ENCODE measurements at regions not wholly inside any gene's neighbourhood (a gene's known extent, or its start where the extent isn't known, plus 50 kb on each side); places are given as distances from the start of the nearest gene placed in this dataset.

GRCh38 chr10:3554121-3554522 lies 230.9 kb downstream of the KLF6 start:
- Mint-ChIP-seq H3K27ac (no peak overlapping the region), H3K27me3 (ENCODE audit: low read depth) (peaks cover 18% of the 10 kb centered on the region), H3K4me3 (peak overlapping the region; percentile 58)

GRCh38 chr10:3552281-3552680 lies 232.7 kb downstream of the KLF6 start:
- Mint-ChIP-seq H3K27ac (no peak overlapping the region), H3K27me3 (ENCODE audit: low read depth) (peaks cover 30% of the 10 kb centered on the region)

More at GRCh38 chr10:3554121-3554522, 230.9 kb downstream of the KLF6 start:
- peaks cover 12% of the 10 kb centered on the region for H3K4me1 Mint-ChIP-seq (ENCODE audit: low read depth)
- H3K36me3 Mint-ChIP-seq (ENCODE audit: low read depth): no peaks in the 10 kb centered on the region
- H3K9me3 Mint-ChIP-seq: no peaks in the 10 kb centered on the region

DNA sequence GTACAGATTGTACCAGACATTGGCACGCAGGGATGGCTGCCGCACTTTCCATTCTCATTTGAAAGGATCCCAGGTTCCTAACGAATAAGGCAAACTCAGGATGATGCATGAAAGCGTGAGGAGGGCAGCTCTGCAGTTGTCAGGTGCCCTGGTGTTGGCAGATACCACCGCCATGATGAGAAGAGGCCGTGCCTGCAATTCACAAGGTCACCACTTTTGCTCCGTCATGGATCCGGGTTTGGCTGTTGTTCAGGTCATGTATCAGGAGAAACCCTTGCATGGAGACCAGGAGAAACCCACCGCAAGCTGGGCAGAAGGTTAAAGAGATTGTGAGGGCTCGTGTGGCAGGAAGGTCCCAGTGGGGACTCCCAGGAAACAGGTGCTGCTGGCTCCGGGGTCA lies 233.2 kb downstream of the KLF6 start:
- H3K36me3 Mint-ChIP-seq (ENCODE audit: low read depth): no peaks in the 10 kb centered on the region
- H3K4me3 Mint-ChIP-seq: no peak overlapping the region
- H3K9me3 Mint-ChIP-seq: peaks cover 12% of the 10 kb centered on the region
- H3K4me1 Mint-ChIP-seq (ENCODE audit: low read depth): peaks cover 13% of the 10 kb centered on the region
- peaks cover 29% of the 10 kb centered on the region for H3K27me3 Mint-ChIP-seq (ENCODE audit: low read depth)
- H3K27ac Mint-ChIP-seq: no peak overlapping the region

More at GRCh38 chr10:3552281-3552680, 232.7 kb downstream of the KLF6 start:
- peaks cover 13% of the 10 kb centered on the region for H3K4me1 Mint-ChIP-seq (ENCODE audit: low read depth)
- no peaks in the 10 kb centered on the region for H3K36me3 Mint-ChIP-seq (ENCODE audit: low read depth)
- H3K4me3 Mint-ChIP-seq: no peak overlapping the region
- peaks cover 11% of the 10 kb centered on the region for H3K9me3 Mint-ChIP-seq

GRCh38 chr10:3549118-3549517 lies 235.9 kb downstream of the KLF6 start:
- H3K27ac Mint-ChIP-seq: no peak overlapping the region
- H3K4me3 Mint-ChIP-seq: no peak overlapping the region
- H3K4me1 Mint-ChIP-seq (ENCODE audit: low read depth): peaks cover 4% of the 10 kb centered on the region
- no peaks in the 10 kb centered on the region for H3K36me3 Mint-ChIP-seq (ENCODE audit: low read depth)
- H3K9me3 Mint-ChIP-seq: peaks cover 15% of the 10 kb centered on the region
- H3K27me3 Mint-ChIP-seq (ENCODE audit: low read depth): peaks cover 22% of the 10 kb centered on the region

GRCh38 chr10:3548702-3549101 lies 236.3 kb downstream of the KLF6 start:
- H3K4me1 Mint-ChIP-seq (ENCODE audit: low read depth): peaks cover 2% of the 10 kb centered on the region
- H3K36me3 Mint-ChIP-seq (ENCODE audit: low read depth): no peaks in the 10 kb centered on the region
- no peak overlapping the region for H3K27ac Mint-ChIP-seq
- peaks cover 22% of the 10 kb centered on the region for H3K27me3 Mint-ChIP-seq (ENCODE audit: low read depth)
- H3K9me3 Mint-ChIP-seq: peaks cover 15% of the 10 kb centered on the region
- no peak overlapping the region for H3K4me3 Mint-ChIP-seq

DNA sequence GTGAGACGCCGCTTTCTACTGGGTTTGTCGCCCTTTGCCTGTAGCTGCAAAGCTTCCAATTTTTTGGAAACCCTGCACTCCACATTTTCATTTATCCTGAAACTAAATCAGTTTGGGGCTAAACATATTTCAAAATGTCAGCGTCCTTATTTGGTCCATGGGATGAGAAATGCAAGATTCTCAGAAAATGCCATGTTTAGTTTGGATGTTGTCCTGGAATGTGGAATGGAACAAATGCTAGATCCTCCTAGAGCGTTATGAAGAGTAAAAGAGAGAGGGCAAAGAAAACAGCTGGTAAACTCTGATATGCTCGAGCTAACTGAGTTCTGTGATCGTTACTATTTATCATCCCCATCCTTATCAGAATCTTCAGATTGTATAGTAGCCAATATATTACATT lies 236.9 kb downstream of the KLF6 start:
- peaks cover 2% of the 10 kb centered on the region for H3K4me1 Mint-ChIP-seq (ENCODE audit: low read depth)
- H3K27ac Mint-ChIP-seq: no peak overlapping the region
- no peak overlapping the region for H3K4me3 Mint-ChIP-seq
- no peaks in the 10 kb centered on the region for H3K36me3 Mint-ChIP-seq (ENCODE audit: low read depth)
- peaks cover 22% of the 10 kb centered on the region for H3K27me3 Mint-ChIP-seq (ENCODE audit: low read depth)
- peaks cover 15% of the 10 kb centered on the region for H3K9me3 Mint-ChIP-seq

DNA sequence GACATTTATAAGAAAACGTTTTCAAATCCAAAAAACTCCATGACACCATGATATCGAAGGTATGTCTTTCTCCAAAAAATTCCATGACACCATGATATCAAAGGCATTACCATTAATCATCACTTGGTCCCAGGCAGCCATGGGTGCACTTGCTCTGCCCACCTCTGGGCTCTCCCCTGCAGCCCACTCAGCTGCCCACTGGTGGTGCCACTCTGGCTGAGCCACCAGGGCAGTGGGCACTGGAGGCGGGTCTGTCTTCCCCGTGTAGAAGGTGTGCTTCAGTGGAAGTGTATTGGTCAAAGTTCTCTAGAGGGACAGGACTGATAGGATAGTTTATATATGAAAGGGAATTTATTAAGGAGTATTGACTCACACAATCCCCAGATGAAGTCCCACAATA lies 240.4 kb downstream of the KLF6 start:
- Mint-ChIP-seq H3K9me3 (peaks cover 15% of the 10 kb centered on the region), H3K27me3 (ENCODE audit: low read depth) (peaks cover 19% of the 10 kb centered on the region), H3K4me1 (ENCODE audit: low read depth) (peaks cover 2% of the 10 kb centered on the region), H3K27ac (no peak overlapping the region), H3K4me3 (no peak overlapping the region), H3K36me3 (ENCODE audit: low read depth) (no peaks in the 10 kb centered on the region)

DNA sequence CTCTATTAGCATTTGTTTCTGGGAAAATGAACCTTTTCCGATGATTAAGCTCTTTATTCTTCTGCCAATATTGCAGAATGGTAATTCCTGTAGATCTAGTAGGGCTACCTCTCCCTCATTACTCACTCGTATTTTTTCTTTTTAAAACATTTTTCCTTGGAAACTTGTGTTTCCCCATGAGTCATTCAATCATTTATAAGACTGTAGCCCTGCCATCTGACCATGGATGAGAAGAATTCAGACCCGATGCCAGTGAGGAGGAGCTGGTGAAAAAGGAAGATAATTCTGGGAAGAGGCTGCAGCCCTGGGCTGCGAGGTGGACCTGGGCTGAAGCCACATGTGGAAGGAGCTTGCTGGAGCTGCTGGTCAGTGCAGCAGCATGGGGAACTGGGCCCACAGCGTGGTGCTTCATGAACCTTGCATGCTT lies 242.8 kb downstream of the KLF6 start:
- Mint-ChIP-seq H3K27ac (no peak overlapping the region), H3K4me3 (no peak overlapping the region), H3K36me3 (ENCODE audit: low read depth) (no peaks in the 10 kb centered on the region), H3K27me3 (ENCODE audit: low read depth) (peaks cover 4% of the 10 kb centered on the region), H3K9me3 (peaks cover 4% of the 10 kb centered on the region), H3K4me1 (ENCODE audit: low read depth) (no peaks in the 10 kb centered on the region)

GRCh38 chr10:3539696-3540383 lies 245.2 kb downstream of the KLF6 start:
- Mint-ChIP-seq H3K4me3 (no peak overlapping the region), H3K4me1 (ENCODE audit: low read depth) (no peaks in the 10 kb centered on the region), H3K9me3 (no peaks in the 10 kb centered on the region), H3K27ac (no peak overlapping the region), H3K27me3 (ENCODE audit: low read depth) (peaks cover 4% of the 10 kb centered on the region), H3K36me3 (ENCODE audit: low read depth) (no peaks in the 10 kb centered on the region)

DNA sequence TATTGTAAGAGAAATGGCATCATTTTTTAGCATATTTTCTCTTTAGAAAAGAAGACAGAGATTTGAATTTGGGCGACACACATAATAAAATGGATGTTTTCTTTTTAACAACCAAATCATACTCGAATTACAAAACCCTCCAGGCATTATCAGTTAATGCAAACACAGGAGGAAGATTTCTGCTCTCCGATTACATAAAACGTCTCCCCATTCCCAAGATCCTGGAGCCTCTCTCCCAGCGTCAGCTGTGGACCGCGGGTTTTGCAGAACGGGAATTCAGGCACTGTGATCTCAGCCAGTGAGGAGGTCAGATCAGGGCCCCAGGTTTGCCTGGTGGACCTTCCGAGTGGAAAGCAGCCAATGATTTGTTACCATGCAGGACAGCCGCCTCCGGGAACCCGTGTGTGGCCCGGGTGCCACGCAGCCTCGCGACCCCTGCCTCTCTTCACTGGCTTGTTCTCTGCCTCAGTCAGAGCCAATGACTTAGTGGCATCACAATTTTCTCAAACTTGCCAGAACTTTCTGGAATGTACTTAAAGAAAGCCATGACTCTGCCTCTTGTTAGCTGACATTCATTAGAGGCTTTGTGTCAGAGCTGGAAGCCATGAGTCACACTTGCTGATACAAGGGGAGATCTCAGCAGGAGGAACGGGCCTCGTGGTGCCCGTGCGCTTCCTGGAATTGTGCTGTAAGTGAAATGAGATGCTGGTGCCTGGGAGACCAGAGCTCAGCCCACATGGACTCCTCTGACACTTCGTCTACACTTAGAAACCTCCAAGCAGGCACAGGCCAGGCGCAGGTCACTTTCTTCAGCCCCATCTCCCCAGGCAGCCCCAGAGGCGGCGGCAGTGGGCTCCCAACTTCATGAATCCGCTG lies 246.1 kb downstream of the KLF6 start:
- Mint-ChIP-seq H3K4me3 (no peak overlapping the region), H3K36me3 (ENCODE audit: low read depth) (no peaks in the 10 kb centered on the region), H3K27ac (no peak overlapping the region), H3K27me3 (ENCODE audit: low read depth) (peaks cover 4% of the 10 kb centered on the region), H3K9me3 (no peaks in the 10 kb centered on the region), H3K4me1 (ENCODE audit: low read depth) (no peaks in the 10 kb centered on the region)

DNA sequence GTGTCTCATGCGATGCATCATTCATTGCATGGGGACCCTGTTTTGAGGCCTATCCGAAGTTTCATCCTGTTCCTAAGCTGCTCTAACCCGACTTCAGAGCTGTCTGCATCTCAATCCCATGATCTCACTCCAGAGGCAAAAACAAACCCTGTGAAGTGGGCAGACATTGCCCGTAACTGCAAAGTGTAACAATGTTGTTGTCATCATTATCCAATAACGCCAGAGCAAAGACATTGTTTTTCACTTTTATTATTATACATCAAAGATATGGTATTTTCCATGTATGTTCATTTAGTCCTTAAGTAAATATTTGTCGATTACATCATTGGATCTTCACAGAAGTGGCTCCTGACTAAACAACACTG lies 246.7 kb downstream of the KLF6 start:
- Mint-ChIP-seq H3K4me3 (no peak overlapping the region), H3K9me3 (no peaks in the 10 kb centered on the region), H3K36me3 (ENCODE audit: low read depth) (no peaks in the 10 kb centered on the region), H3K4me1 (ENCODE audit: low read depth) (no peaks in the 10 kb centered on the region), H3K27me3 (ENCODE audit: low read depth) (peaks cover 4% of the 10 kb centered on the region), H3K27ac (no peak overlapping the region)

- no peaks in the 10 kb centered on the region for H3K9me3 Mint-ChIP-seq
- no peaks in the 10 kb centered on the region for H3K4me1 Mint-ChIP-seq (ENCODE audit: low read depth)
- no peak overlapping the region for H3K4me3 Mint-ChIP-seq
- peaks cover 4% of the 10 kb centered on the region for H3K27me3 Mint-ChIP-seq (ENCODE audit: low read depth)
- no peaks in the 10 kb centered on the region for H3K36me3 Mint-ChIP-seq (ENCODE audit: low read depth)
- H3K27ac Mint-ChIP-seq: no peak overlapping the region
Measured at GRCh38 chr10:3537518-3537917, 247.5 kb downstream of the KLF6 start.

DNA sequence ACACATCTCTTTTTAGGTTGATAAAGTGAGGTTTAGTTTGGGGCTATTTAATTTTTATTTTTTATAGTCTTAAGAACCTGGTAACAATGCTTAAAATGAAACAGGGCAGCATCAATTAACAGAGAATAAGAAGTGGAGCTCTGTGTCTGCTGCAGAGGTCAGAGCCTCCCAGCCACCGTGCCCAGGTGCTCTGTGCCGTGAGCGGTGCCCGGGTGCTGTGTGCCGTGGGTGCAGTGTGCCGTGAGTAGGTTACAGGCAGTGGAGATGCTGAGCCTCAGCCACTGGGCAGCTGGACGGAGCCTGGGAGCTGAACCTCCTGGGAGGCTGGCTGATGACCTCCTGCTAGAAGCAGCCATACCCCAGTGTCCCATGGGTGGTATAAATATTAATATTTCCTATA lies 250.0 kb downstream of the KLF6 start:
- Mint-ChIP-seq H3K4me3 (no peak overlapping the region), H3K27ac (no peak overlapping the region), H3K36me3 (ENCODE audit: low read depth) (no peaks in the 10 kb centered on the region), H3K4me1 (ENCODE audit: low read depth) (no peaks in the 10 kb centered on the region), H3K9me3 (no peaks in the 10 kb centered on the region), H3K27me3 (ENCODE audit: low read depth) (no peaks in the 10 kb centered on the region)

DNA sequence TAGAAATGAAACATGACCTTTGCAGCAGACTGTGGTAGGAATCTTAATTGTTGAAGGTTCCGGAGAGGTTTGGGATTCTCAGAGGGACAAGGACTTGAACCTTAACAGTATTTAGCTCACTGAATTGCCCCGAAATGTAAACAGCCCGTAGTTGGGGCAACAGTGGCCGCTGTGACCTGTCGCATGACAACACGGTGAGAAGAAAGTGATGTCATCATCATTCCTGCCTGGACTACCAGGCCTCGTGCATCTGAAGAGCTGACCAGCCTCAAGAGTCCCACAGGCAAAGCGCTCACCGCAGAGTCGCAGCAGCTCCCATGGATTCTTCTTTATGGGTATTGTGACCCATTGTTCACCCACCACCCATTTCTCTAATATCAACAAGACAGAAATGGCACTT lies 250.6 kb downstream of the KLF6 start:
- H3K4me3 Mint-ChIP-seq: no peak overlapping the region

GRCh38 chr10:3533296-3533695 lies 251.7 kb downstream of the KLF6 start:
- Mint-ChIP-seq H3K4me1 (ENCODE audit: low read depth) (no peaks in the 10 kb centered on the region), H3K36me3 (ENCODE audit: low read depth) (no peaks in the 10 kb centered on the region), H3K4me3 (no peak overlapping the region), H3K27me3 (ENCODE audit: low read depth) (peaks cover 5% of the 10 kb centered on the region), H3K27ac (no peak overlapping the region), H3K9me3 (no peaks in the 10 kb centered on the region)

More for the DNA sequence above, 250.6 kb downstream of the KLF6 start:
- Mint-ChIP-seq H3K4me1 (ENCODE audit: low read depth) (no peaks in the 10 kb centered on the region), H3K27me3 (ENCODE audit: low read depth) (peaks cover 4% of the 10 kb centered on the region), H3K36me3 (ENCODE audit: low read depth) (no peaks in the 10 kb centered on the region), H3K27ac (no peak overlapping the region), H3K9me3 (no peaks in the 10 kb centered on the region)
